OCI-LY1 (cell line): ENCODE measurements at regions not wholly inside any gene's neighbourhood (a gene's known extent, or its start where the extent isn't known, plus 50 kb on each side); places are given as distances from the start of the nearest gene placed in this dataset.

Source experiments
- H2AFZ ChIP-seq: fragments of 200-600 bp; sonication (generic), shearing (Covaris generic); 2 replicates; pipeline ENCODE4 v1.6.0; 2014; ENCODE audit warnings: antibody characterized with exemption, mild to moderate bottlenecking, low read length
- H3F3A ChIP-seq: fragments of 200-600 bp; sonication (generic), shearing (Covaris generic); 2 replicates; pipeline ENCODE4 v1.6.0; 2014; ENCODE audit warnings: mild to moderate bottlenecking, antibody characterized with exemption, low read length, moderate library complexity; ENCODE audit not compliant: insufficient read depth
- H3K27ac ChIP-seq: fragments of 200-600 bp; sonication (generic); 2 replicates; pipeline ENCODE4 v1.5.1; 2014; ENCODE audit warnings: low read length, mixed run types, mild to moderate bottlenecking, low read depth; ENCODE audit not compliant: poor library complexity, severe bottlenecking
- H3K27me3 ChIP-seq: fragments of 200-600 bp; sonication (generic); 2 replicates; pipeline ENCODE4 v1.6.0; 2014; ENCODE audit warnings: antibody characterized with exemption, mild to moderate bottlenecking, low read length, moderate library complexity; ENCODE audit not compliant: insufficient read depth
- H3K36me3 ChIP-seq: fragments of 200-600 bp; sonication (generic); 2 replicates; pipeline ENCODE4 v1.6.1; 2014; ENCODE audit warnings: mild to moderate bottlenecking, antibody characterized with exemption, low read length, moderate library complexity, mixed read lengths; ENCODE audit not compliant: insufficient read depth
- H3K4me1 ChIP-seq: fragments of 200-600 bp; sonication (generic); 2 replicates; pipeline ENCODE4 v1.5.1; 2014; ENCODE audit warnings: mild to moderate bottlenecking, low read length, moderate library complexity; ENCODE audit not compliant: insufficient read depth, severe bottlenecking
- H3K4me2 ChIP-seq: fragments of 200-600 bp; sonication (generic), shearing (Covaris generic); 2 replicates; pipeline ENCODE4 v1.6.1; 2014; ENCODE audit warnings: low read length
- H3K4me3 ChIP-seq: fragments of 200-600 bp; sonication (generic); 2 replicates; pipeline ENCODE4 v1.5.1; 2014; ENCODE audit warnings: low read length, low read depth, mild to moderate bottlenecking, mixed read lengths; ENCODE audit not compliant: poor library complexity, severe bottlenecking
- H3K79me2 ChIP-seq: fragments of 200-600 bp; shearing (Covaris generic); 2 replicates; pipeline ENCODE4 v1.6.1; 2016; ENCODE audit warnings: mixed run types, low read length, mixed read lengths; ENCODE audit not compliant: insufficient read depth
- H3K9ac ChIP-seq: fragments of 200-600 bp; sonication (generic), shearing (Covaris generic); 2 replicates; pipeline ENCODE4 v1.6.1; 2014; ENCODE audit warnings: mild to moderate bottlenecking, low read length, mixed read lengths
- H3K9me2 ChIP-seq: fragments of 200-600 bp; sonication (generic), shearing (Covaris generic); 2 replicates; pipeline ENCODE4 v1.6.1; 2014; ENCODE audit warnings: low read depth, mild to moderate bottlenecking, low read length, mixed read lengths
- H3K9me3 ChIP-seq: fragments of 200-600 bp; shearing (Covaris generic); 2 replicates; pipeline ENCODE4 v1.6.1; 2014; ENCODE audit warnings: low read length, mixed read lengths
- H4K20me1 ChIP-seq: fragments of 200-600 bp; sonication (generic), shearing (Covaris generic); 2 replicates; pipeline ENCODE4 v1.6.0; 2016; ENCODE audit warnings: mild to moderate bottlenecking, low read length; ENCODE audit not compliant: insufficient read depth
- EZH2 ChIP-seq: fragments of 200-600 bp; sonication (generic), shearing (Covaris generic); IDR thresholded peaks from 2 replicates; pipeline ENCODE4 v1.8.0; 2017; ENCODE audit warnings: borderline replicate concordance, mixed run types, mild to moderate bottlenecking, antibody characterized with exemption, low read length, moderate library complexity, mixed read lengths
- TF ChIP-seq, protein P1 (sequence below): fragments of 200-600 bp; sonication (generic), shearing (Covaris generic); IDR thresholded peaks from 2 replicates; pipeline ENCODE4 v1.5.1; 2017; ENCODE audit warnings: mild to moderate bottlenecking, antibody characterized with exemption, low read length, moderate library complexity, mixed read lengths

DNA sequence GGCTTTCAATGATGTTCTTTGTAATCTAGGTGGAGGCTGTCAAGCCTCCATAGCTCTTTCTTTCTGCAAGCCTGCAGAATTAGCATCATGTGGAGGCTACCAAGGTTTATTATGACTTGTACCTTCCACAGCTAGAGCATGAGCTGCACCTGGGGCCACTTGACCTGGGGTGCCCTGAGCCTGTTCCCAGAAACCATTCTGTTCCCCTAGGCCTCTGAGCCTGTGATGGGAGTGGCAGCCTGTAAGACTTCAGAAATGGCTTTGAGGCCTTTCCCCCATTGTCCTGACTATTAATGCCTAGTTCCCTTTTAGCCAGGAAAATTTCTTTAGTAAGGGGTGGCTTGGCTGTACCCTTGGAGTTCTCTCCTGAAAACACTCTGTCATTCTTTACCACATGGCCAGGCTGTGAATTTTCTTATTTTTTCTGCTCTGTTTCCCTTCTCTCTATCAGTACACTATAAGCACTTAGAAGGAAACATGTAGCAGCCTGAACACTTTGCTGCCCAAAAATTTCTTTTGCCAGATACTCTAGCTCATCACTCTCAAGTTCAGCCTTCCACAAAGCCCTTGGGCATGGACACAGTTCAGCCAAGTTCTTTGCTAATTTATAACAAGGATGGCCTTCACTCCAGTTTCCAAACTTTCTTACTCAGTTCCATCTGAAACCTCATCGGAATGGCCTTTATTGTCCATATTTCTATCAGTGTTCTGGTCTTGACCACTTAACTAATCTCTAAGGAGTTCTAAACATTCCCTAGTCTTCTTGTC is 61.4 kb upstream of the NR3C1 start:
- no peaks in the 10 kb centered on the region for H3K36me3 ChIP-seq
- no peaks in the 10 kb centered on the region; the same call in 1 of the 2 replicates for H3K9me2 ChIP-seq
- H3K27ac ChIP-seq = no peak overlapping the region
- no peaks in the 10 kb centered on the region for H3K27me3 ChIP-seq
- no peaks in the 10 kb centered on the region for H3K79me2 ChIP-seq
- no peak overlapping the region for H2AFZ ChIP-seq
- H3K9me3 ChIP-seq = no peaks in the 10 kb centered on the region
- no peak overlapping the region for H3K4me2 ChIP-seq
- TF ChIP-seq, protein P1, sequence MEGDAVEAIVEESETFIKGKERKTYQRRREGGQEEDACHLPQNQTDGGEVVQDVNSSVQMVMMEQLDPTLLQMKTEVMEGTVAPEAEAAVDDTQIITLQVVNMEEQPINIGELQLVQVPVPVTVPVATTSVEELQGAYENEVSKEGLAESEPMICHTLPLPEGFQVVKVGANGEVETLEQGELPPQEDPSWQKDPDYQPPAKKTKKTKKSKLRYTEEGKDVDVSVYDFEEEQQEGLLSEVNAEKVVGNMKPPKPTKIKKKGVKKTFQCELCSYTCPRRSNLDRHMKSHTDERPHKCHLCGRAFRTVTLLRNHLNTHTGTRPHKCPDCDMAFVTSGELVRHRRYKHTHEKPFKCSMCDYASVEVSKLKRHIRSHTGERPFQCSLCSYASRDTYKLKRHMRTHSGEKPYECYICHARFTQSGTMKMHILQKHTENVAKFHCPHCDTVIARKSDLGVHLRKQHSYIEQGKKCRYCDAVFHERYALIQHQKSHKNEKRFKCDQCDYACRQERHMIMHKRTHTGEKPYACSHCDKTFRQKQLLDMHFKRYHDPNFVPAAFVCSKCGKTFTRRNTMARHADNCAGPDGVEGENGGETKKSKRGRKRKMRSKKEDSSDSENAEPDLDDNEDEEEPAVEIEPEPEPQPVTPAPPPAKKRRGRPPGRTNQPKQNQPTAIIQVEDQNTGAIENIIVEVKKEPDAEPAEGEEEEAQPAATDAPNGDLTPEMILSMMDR = no peak
- no peak for TF ChIP-seq EZH2
- no peak overlapping the region for H3K9ac ChIP-seq
- H3K4me1 ChIP-seq = no peaks in the 10 kb centered on the region
- H4K20me1 ChIP-seq = no peaks in the 10 kb centered on the region
- H3K4me3 ChIP-seq = no peak overlapping the region
- H3F3A ChIP-seq = no peaks in the 10 kb centered on the region

DNA sequence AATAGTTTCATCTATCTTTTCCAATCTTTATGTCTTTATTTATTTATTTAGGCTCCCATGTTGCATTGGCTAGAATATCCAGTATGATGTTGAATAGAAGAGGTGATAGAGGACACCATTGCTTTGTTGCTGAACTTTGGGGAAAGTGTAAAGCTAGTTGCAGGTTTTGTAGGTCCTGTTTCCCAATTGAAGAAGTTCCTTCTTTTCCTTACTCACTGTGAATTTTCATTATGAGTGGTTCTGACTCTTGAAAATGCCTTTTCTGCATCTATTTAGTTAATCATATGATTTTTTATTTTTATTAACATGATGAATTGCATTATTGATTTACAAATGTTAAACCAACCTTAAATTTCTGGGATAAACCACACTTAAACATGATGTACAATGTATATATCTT is 58.9 kb upstream of the NR3C1 start:
- Histone ChIP-seq H4K20me1 (no peaks in the 10 kb centered on the region), H3K27me3 (no peaks in the 10 kb centered on the region), H3K9me2 (no peaks in the 10 kb centered on the region), H3K9me3 (no peaks in the 10 kb centered on the region), H2AFZ (no peak overlapping the region), H3K79me2 (no peaks in the 10 kb centered on the region), H3K4me2 (no peak overlapping the region), H3K36me3 (no peaks in the 10 kb centered on the region), H3K9ac (no peak overlapping the region), H3K27ac (no peak overlapping the region), H3K4me1 (no peaks in the 10 kb centered on the region), H3K4me3 (no peak overlapping the region), H3F3A (no peaks in the 10 kb centered on the region)
- no peak for TF ChIP-seq EZH2
- TF ChIP-seq, protein P1 = no peak

DNA sequence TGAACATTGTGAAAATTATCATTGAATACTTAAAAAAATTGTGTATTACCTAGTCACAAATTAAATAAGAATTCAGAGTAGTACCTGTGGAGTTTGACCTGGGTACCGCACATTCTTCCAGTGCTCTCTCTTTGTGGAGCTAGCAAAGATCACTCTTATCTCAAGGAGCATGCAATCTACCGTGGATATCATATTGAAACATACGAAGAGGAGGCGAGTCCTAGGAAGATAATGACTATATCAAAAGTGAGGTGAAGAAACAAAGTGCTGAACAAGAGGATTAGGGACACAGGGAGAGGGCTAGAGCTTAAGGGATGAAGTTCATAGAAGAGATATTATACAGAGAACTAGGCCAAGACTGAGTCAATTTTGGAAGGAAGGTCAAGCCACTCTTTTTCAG is 55.9 kb upstream of the NR3C1 start:
- Histone ChIP-seq H3K4me3 (no peak overlapping the region), H3F3A (no peaks in the 10 kb centered on the region), H3K9me3 (no peaks in the 10 kb centered on the region), H3K9ac (no peak overlapping the region), H3K4me2 (no peak overlapping the region), H3K36me3 (no peaks in the 10 kb centered on the region), H3K27ac (no peak overlapping the region), H4K20me1 (no peaks in the 10 kb centered on the region), H3K4me1 (no peaks in the 10 kb centered on the region), H3K9me2 (no peaks in the 10 kb centered on the region), H2AFZ (no peak overlapping the region), H3K27me3 (no peaks in the 10 kb centered on the region), H3K79me2 (no peaks in the 10 kb centered on the region)
- TF ChIP-seq, protein P1 = no peak
- no peak for TF ChIP-seq EZH2
